T follicular helper cell (primary cell): ENCODE measurements at regions not wholly inside any gene's neighbourhood (a gene's known extent, or its start where the extent isn't known, plus 50 kb on each side); places are given as distances from the start of the nearest gene placed in this dataset.

Source experiments
- DNase-seq: peaks from one replicate; pipeline ENCODE4 v3.0.0-alpha.2; 2020; ENCODE audit warnings: low read depth

GRCh38 chr7:68484731-68485130 is 1113.5 kb upstream of the AUTS2 start:
- DNase-seq = no peak

- no peak for DNase-seq
Measured at GRCh38 chr7:68485253-68485917, 1112.9 kb upstream of the AUTS2 start.

GRCh38 chr7:68488341-68489060 is 1109.8 kb upstream of the AUTS2 start:
- DNase-seq = no peak

- DNase-seq = no peak
Measured at GRCh38 chr7:68491523-68492358, 1106.5 kb upstream of the AUTS2 start.

- DNase-seq = no peak
Measured at GRCh38 chr7:68492359-68492690, 1106.0 kb upstream of the AUTS2 start.

- DNase-seq = no peak
Measured at GRCh38 chr7:68503400-68503799, 1094.9 kb upstream of the AUTS2 start.

- DNase-seq = no peak
Measured at GRCh38 chr7:68504716-68505115, 1093.6 kb upstream of the AUTS2 start.

GRCh38 chr7:68505721-68506120 is 1092.6 kb upstream of the AUTS2 start:
- no peak for DNase-seq

- DNase-seq = no peak
Measured at GRCh38 chr7:68507668-68508067, 1090.6 kb upstream of the AUTS2 start.

GRCh38 chr7:68509054-68509453 is 1089.2 kb upstream of the AUTS2 start:
- no peak for DNase-seq

GRCh38 chr7:68509603-68510002 is 1088.7 kb upstream of the AUTS2 start:
- no peak for DNase-seq

GRCh38 chr7:68511281-68511680 is 1087.0 kb upstream of the AUTS2 start:
- DNase-seq = no peak

- no peak for DNase-seq
Measured at GRCh38 chr7:68512466-68512865, 1085.8 kb upstream of the AUTS2 start.

GRCh38 chr7:68518060-68518459 is 1080.2 kb upstream of the AUTS2 start:
- no peak for DNase-seq

- DNase-seq = no peak
Measured at GRCh38 chr7:68524126-68524525, 1074.1 kb upstream of the AUTS2 start.

- DNase-seq = no peak
Measured at GRCh38 chr7:68529221-68529620, 1069.1 kb upstream of the AUTS2 start.

- DNase-seq = no peak
Measured at GRCh38 chr7:68535266-68535665, 1063.0 kb upstream of the AUTS2 start.

- no peak for DNase-seq
Measured at GRCh38 chr7:68537051-68537773, 1061.1 kb upstream of the AUTS2 start.

- no peak for DNase-seq
Measured at GRCh38 chr7:68537774-68538071, 1060.6 kb upstream of the AUTS2 start.

GRCh38 chr7:68542831-68543230 is 1055.4 kb upstream of the AUTS2 start:
- DNase-seq = no peak

GRCh38 chr7:68544851-68545250 is 1053.4 kb upstream of the AUTS2 start:
- no peak for DNase-seq

- DNase-seq = no peak
Measured at GRCh38 chr7:68547181-68547580, 1051.1 kb upstream of the AUTS2 start.

- no peak for DNase-seq
Measured at GRCh38 chr7:68547799-68548198, 1050.5 kb upstream of the AUTS2 start.
